OCI-LY1 (cell line): ENCODE measurements at regions not wholly inside any gene's neighbourhood (a gene's known extent, or its start where the extent isn't known, plus 50 kb on each side); places are given as distances from the start of the nearest gene placed in this dataset.

Experiments used
- H2AFZ ChIP-seq: fragments of 200-600 bp; sonication (generic), shearing (Covaris generic); 2 replicates; pipeline ENCODE4 v1.6.0; 2014; ENCODE audit warnings: antibody characterized with exemption, mild to moderate bottlenecking, low read length
- H3F3A ChIP-seq: fragments of 200-600 bp; sonication (generic), shearing (Covaris generic); 2 replicates; pipeline ENCODE4 v1.6.0; 2014; ENCODE audit warnings: mild to moderate bottlenecking, antibody characterized with exemption, low read length, moderate library complexity; ENCODE audit not compliant: insufficient read depth
- H3K27ac ChIP-seq: fragments of 200-600 bp; sonication (generic); 2 replicates; pipeline ENCODE4 v1.5.1; 2014; ENCODE audit warnings: low read length, mixed run types, mild to moderate bottlenecking, low read depth; ENCODE audit not compliant: poor library complexity, severe bottlenecking
- H3K27me3 ChIP-seq: fragments of 200-600 bp; sonication (generic); 2 replicates; pipeline ENCODE4 v1.6.0; 2014; ENCODE audit warnings: antibody characterized with exemption, mild to moderate bottlenecking, low read length, moderate library complexity; ENCODE audit not compliant: insufficient read depth
- H3K36me3 ChIP-seq: fragments of 200-600 bp; sonication (generic); 2 replicates; pipeline ENCODE4 v1.6.1; 2014; ENCODE audit warnings: mild to moderate bottlenecking, antibody characterized with exemption, low read length, moderate library complexity, mixed read lengths; ENCODE audit not compliant: insufficient read depth
- H3K4me1 ChIP-seq: fragments of 200-600 bp; sonication (generic); 2 replicates; pipeline ENCODE4 v1.5.1; 2014; ENCODE audit warnings: mild to moderate bottlenecking, low read length, moderate library complexity; ENCODE audit not compliant: insufficient read depth, severe bottlenecking
- H3K4me2 ChIP-seq: fragments of 200-600 bp; sonication (generic), shearing (Covaris generic); 2 replicates; pipeline ENCODE4 v1.6.1; 2014; ENCODE audit warnings: low read length
- H3K4me3 ChIP-seq: fragments of 200-600 bp; sonication (generic); 2 replicates; pipeline ENCODE4 v1.5.1; 2014; ENCODE audit warnings: low read length, low read depth, mild to moderate bottlenecking, mixed read lengths; ENCODE audit not compliant: poor library complexity, severe bottlenecking
- H3K79me2 ChIP-seq: fragments of 200-600 bp; shearing (Covaris generic); 2 replicates; pipeline ENCODE4 v1.6.1; 2016; ENCODE audit warnings: mixed run types, low read length, mixed read lengths; ENCODE audit not compliant: insufficient read depth
- H3K9ac ChIP-seq: fragments of 200-600 bp; sonication (generic), shearing (Covaris generic); 2 replicates; pipeline ENCODE4 v1.6.1; 2014; ENCODE audit warnings: mild to moderate bottlenecking, low read length, mixed read lengths
- H3K9me2 ChIP-seq: fragments of 200-600 bp; sonication (generic), shearing (Covaris generic); 2 replicates; pipeline ENCODE4 v1.6.1; 2014; ENCODE audit warnings: low read depth, mild to moderate bottlenecking, low read length, mixed read lengths
- H3K9me3 ChIP-seq: fragments of 200-600 bp; shearing (Covaris generic); 2 replicates; pipeline ENCODE4 v1.6.1; 2014; ENCODE audit warnings: low read length, mixed read lengths
- H4K20me1 ChIP-seq: fragments of 200-600 bp; sonication (generic), shearing (Covaris generic); 2 replicates; pipeline ENCODE4 v1.6.0; 2016; ENCODE audit warnings: mild to moderate bottlenecking, low read length; ENCODE audit not compliant: insufficient read depth
- EZH2 ChIP-seq: fragments of 200-600 bp; sonication (generic), shearing (Covaris generic); IDR thresholded peaks from 2 replicates; pipeline ENCODE4 v1.8.0; 2017; ENCODE audit warnings: borderline replicate concordance, mixed run types, mild to moderate bottlenecking, antibody characterized with exemption, low read length, moderate library complexity, mixed read lengths
- TF ChIP-seq, protein P1 (sequence below): fragments of 200-600 bp; sonication (generic), shearing (Covaris generic); IDR thresholded peaks from 2 replicates; pipeline ENCODE4 v1.5.1; 2017; ENCODE audit warnings: mild to moderate bottlenecking, antibody characterized with exemption, low read length, moderate library complexity, mixed read lengths

DNA sequence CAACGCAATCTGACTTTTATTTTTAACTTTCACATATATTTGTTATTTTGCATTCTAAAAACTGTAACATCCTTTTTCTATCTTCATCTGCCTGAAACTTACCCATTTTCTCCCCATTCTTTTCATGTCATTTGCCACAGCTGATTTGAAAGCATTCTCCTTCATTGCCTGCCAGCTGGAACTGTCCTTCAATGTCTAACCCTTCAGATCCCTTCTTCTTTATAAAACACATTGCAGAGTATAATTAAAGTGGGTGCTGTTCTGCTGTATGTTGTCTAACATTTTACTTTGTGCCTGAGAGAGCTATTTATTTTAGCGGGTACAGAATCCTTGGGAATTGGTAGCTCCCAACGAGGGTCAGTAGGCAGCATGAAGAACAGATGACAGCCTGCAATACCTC lies 827.4 kb downstream of the IGSF11 start:
- Histone ChIP-seq H3F3A (no peaks in the 10 kb centered on the region), H3K27me3 (no peaks in the 10 kb centered on the region), H3K4me3 (no peak overlapping the region), H3K9me2 (no peaks in the 10 kb centered on the region), H3K27ac (no peak overlapping the region), H3K9ac (no peak overlapping the region), H3K4me2 (no peak overlapping the region), H3K9me3 (no peaks in the 10 kb centered on the region), H3K4me1 (no peaks in the 10 kb centered on the region), H3K79me2 (no peaks in the 10 kb centered on the region), H3K36me3 (no peaks in the 10 kb centered on the region), H2AFZ (no peak overlapping the region), H4K20me1 (no peaks in the 10 kb centered on the region)
- TF ChIP-seq, protein P1, sequence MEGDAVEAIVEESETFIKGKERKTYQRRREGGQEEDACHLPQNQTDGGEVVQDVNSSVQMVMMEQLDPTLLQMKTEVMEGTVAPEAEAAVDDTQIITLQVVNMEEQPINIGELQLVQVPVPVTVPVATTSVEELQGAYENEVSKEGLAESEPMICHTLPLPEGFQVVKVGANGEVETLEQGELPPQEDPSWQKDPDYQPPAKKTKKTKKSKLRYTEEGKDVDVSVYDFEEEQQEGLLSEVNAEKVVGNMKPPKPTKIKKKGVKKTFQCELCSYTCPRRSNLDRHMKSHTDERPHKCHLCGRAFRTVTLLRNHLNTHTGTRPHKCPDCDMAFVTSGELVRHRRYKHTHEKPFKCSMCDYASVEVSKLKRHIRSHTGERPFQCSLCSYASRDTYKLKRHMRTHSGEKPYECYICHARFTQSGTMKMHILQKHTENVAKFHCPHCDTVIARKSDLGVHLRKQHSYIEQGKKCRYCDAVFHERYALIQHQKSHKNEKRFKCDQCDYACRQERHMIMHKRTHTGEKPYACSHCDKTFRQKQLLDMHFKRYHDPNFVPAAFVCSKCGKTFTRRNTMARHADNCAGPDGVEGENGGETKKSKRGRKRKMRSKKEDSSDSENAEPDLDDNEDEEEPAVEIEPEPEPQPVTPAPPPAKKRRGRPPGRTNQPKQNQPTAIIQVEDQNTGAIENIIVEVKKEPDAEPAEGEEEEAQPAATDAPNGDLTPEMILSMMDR = no peak

DNA sequence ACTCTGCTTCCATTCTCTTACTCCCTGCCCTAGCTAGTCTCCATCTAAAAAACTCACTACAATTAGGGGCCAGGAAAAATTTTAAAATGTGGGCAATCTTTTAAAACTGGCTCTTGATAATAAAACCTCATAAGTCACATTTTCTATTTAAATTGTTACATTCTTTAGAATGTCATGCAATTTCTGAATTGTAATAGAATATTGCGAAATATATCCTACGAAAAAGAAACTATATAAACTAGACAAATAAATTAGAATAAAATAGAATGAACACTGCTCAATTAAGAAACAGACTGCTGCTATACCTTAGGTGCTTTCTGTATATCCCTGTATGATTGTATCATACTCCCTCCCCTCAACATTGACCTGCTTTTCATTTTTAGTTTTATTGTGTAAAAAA lies 826.0 kb downstream of the IGSF11 start:
- no peaks in the 10 kb centered on the region for H3K79me2 ChIP-seq
- H4K20me1 ChIP-seq = no peaks in the 10 kb centered on the region
- no peaks in the 10 kb centered on the region for H3K9me2 ChIP-seq
- no peak overlapping the region for H3K4me2 ChIP-seq
- no peak overlapping the region for H3K9ac ChIP-seq
- H3K36me3 ChIP-seq = no peaks in the 10 kb centered on the region
- no peaks in the 10 kb centered on the region for H3F3A ChIP-seq
- no peak overlapping the region for H2AFZ ChIP-seq
- no peaks in the 10 kb centered on the region for H3K4me1 ChIP-seq
- no peaks in the 10 kb centered on the region for H3K9me3 ChIP-seq
- H3K4me3 ChIP-seq = no peak overlapping the region
- no peak for TF ChIP-seq EZH2
- TF ChIP-seq, protein P1 = no peak
- H3K27ac ChIP-seq = no peak overlapping the region
- no peaks in the 10 kb centered on the region for H3K27me3 ChIP-seq

DNA sequence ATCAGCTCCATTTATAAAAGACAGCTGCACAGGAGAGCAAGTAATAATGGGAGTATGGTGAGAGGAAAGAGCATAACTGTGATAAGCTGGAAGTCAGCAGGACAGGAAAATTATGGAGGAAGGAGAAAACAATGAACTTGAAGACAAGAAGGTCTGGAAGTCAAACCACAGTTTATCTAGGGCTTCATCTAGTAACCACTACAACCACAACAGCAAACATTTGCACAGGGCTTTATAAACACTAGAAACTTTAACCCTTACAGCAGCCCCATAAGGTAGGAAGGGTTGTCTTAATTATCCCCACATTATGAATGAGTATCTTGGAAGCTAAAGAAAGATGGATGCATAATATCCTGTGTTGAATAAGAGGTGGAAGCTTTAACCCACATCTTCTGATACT lies 820.8 kb downstream of the IGSF11 start:
- H3K4me2 ChIP-seq = no peak overlapping the region
- H4K20me1 ChIP-seq = no peaks in the 10 kb centered on the region
- no peak overlapping the region for H3K4me3 ChIP-seq
- no peaks in the 10 kb centered on the region for H3K79me2 ChIP-seq
- no peak overlapping the region for H2AFZ ChIP-seq
- no peaks in the 10 kb centered on the region; the same call in 1 of the 2 replicates for H3K9me2 ChIP-seq
- H3F3A ChIP-seq = no peaks in the 10 kb centered on the region
- H3K36me3 ChIP-seq = no peaks in the 10 kb centered on the region
- no peak overlapping the region for H3K9ac ChIP-seq
- H3K27me3 ChIP-seq = no peaks in the 10 kb centered on the region
- TF ChIP-seq, protein P1 = no peak
- TF ChIP-seq EZH2 = no peak
- no peak overlapping the region for H3K27ac ChIP-seq
- H3K9me3 ChIP-seq = no peaks in the 10 kb centered on the region
- H3K4me1 ChIP-seq = no peaks in the 10 kb centered on the region
